ENCODE measurements at regions not wholly inside any gene's neighbourhood (a gene's known extent, or its start where the extent isn't known, plus 50 kb on each side); places are given as distances from the start of the nearest gene placed in this dataset.

DNA sequence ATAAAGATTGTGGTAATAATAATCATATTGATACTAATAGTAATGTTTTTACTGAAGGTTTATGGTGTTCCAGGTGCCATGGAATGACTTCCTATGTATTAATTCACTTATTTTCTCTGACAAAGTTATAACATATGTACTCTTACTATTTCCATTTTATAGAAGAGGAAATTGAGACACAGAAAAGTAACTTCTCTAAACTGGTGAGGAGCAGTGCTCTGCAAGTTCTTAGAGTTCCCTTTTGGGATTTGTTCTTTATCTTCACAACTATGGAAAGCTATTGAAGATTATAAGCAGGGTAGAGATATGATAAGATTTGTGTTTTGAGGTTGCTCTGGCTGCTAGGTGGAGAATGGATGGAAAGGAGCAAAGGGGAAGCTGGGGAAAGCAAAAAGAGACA lies 83.9 kb upstream of the OLFM4 start:
- Histone ChIP-seq H3K79me2 (ENCODE audit: insufficient read depth) (no peaks in the 10 kb centered on the region), H3K27me3 (replicated peaks; ENCODE audit: insufficient read depth) (no peaks in the 10 kb centered on the region), H4K20me1 (ENCODE audit: insufficient read depth) (no peaks in the 10 kb centered on the region), H3K4me1 (ENCODE audit: insufficient read depth) (no peaks in the 10 kb centered on the region), H3K36me3 (ENCODE audit: low read depth) (no peaks in the 10 kb centered on the region), H3K9me3 (ENCODE audit: low read depth) (no peaks in the 10 kb centered on the region), H3K9me2 (ENCODE audit: insufficient read depth) (no peaks in the 10 kb centered on the region), H3K27ac (no peak overlapping the region), H3F3A (ENCODE audit: insufficient read depth) (no peaks in the 10 kb centered on the region), H3K4me3 (no peak overlapping the region), H3K4me2 (ENCODE audit: unreplicated experiment) (no peak overlapping the region), H3K9ac (no peak overlapping the region), H2AFZ (no peak overlapping the region)
- in situ Hi-C loops (cut with MboI) = no loop called here
- DNase-seq = no peak
- TF ChIP-seq EZH2phosphoT487 (IDR thresholded peaks at IDR 0.05; ENCODE audit: insufficient read depth, low read depth) (no peak), EZH2 (IDR thresholded peaks at IDR 0.05; ENCODE audit: insufficient read depth, poor library complexity, severe bottlenecking) (no peak)

DNA sequence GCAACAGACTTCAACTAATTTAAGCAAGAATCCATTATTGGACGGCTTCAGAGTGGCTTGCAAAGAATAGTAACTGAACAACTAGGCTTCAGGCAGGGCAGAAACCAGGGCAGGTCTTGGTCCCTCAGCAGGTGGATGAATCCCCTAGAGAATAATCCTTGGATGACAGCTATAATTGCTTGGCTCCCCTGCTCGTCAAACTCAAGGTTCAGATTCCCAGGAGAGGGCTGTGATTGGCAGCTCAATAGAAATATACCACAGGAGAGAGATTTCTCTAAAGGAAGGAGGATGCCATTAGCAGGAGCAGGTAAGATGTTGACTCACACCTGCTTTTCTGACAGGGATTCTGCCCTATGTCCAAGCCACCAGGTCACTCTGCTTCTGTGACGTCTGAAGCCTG lies 89.6 kb upstream of the PCDH8 start:
- Histone ChIP-seq H2AFZ (no peak overlapping the region), H3K36me3 (ENCODE audit: low read depth) (no peaks in the 10 kb centered on the region), H3K9me2 (ENCODE audit: insufficient read depth) (no peaks in the 10 kb centered on the region), H3K9me3 (ENCODE audit: low read depth) (no peaks in the 10 kb centered on the region), H3K4me1 (ENCODE audit: insufficient read depth) (no peaks in the 10 kb centered on the region), H3K4me3 (no peak overlapping the region), H3K4me2 (ENCODE audit: unreplicated experiment) (no peak overlapping the region), H3K79me2 (ENCODE audit: insufficient read depth) (no peaks in the 10 kb centered on the region), H3F3A (ENCODE audit: insufficient read depth) (no peaks in the 10 kb centered on the region), H4K20me1 (ENCODE audit: insufficient read depth) (no peaks in the 10 kb centered on the region), H3K27ac (no peak overlapping the region), H3K9ac (no peak overlapping the region), H3K27me3 (replicated peaks; ENCODE audit: insufficient read depth) (no peaks in the 10 kb centered on the region)
- TF ChIP-seq EZH2phosphoT487 (IDR thresholded peaks at IDR 0.05; ENCODE audit: insufficient read depth, low read depth) = no peak
- TF ChIP-seq EZH2 (IDR thresholded peaks at IDR 0.05; ENCODE audit: insufficient read depth, poor library complexity, severe bottlenecking) = no peak
- no peak for DNase-seq
- 7 to 13% methylated on average over 3 of the region's 3 CpGs for WGBS, 2 experiments (ENCODE audit: low coverage in 1 of 2, low lambda C conversion rate in 2 of 2, missing lambda C conversion rate in 2 of 2)
- in situ Hi-C loops (cut with MboI) = no loop called here

DNA sequence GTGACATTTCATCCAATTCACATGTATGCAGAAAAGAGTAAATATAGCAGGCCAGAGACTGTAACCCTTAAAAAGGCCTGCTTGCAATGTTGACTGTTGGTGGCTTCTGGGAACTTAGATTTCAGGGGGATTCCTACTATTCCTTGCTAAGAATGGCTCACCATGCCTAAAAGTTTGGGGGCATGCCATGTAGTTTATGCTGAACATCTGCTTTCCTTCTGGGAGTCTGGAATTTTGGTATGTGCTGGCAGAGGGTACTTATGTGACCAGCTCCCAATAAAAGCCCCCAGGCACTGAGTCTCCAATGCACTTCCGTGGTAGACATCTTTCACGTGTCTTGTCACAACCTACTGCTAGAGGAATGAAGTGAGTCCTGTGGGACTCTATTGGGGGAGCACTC lies 88.4 kb upstream of the PCDH8 start:
- no peaks in the 10 kb centered on the region for H3K36me3 ChIP-seq (ENCODE audit: low read depth)
- H3K9me2 ChIP-seq (ENCODE audit: insufficient read depth) = no peaks in the 10 kb centered on the region
- no peaks in the 10 kb centered on the region for H3K27me3 ChIP-seq (replicated peaks; ENCODE audit: insufficient read depth)
- no peak overlapping the region for H2AFZ ChIP-seq
- no peaks in the 10 kb centered on the region for H3K9me3 ChIP-seq (ENCODE audit: low read depth)
- no peak overlapping the region for H3K4me3 ChIP-seq
- H3K27ac ChIP-seq = no peak overlapping the region
- H3K4me2 ChIP-seq (ENCODE audit: unreplicated experiment) = no peak overlapping the region
- DNase-seq = no peak
- H4K20me1 ChIP-seq (ENCODE audit: insufficient read depth) = no peaks in the 10 kb centered on the region
- no peaks in the 10 kb centered on the region for H3K4me1 ChIP-seq (ENCODE audit: insufficient read depth)
- in situ Hi-C loops (cut with MboI) = no loop called here
- TF ChIP-seq EZH2 (IDR thresholded peaks at IDR 0.05; ENCODE audit: insufficient read depth, poor library complexity, severe bottlenecking) (no peak), EZH2phosphoT487 (IDR thresholded peaks at IDR 0.05; ENCODE audit: insufficient read depth, low read depth) (no peak)
- H3F3A ChIP-seq (ENCODE audit: insufficient read depth) = no peaks in the 10 kb centered on the region
- no peaks in the 10 kb centered on the region for H3K79me2 ChIP-seq (ENCODE audit: insufficient read depth)
- WGBS, 2 experiments (ENCODE audit: low coverage in 1 of 2, low lambda C conversion rate in 2 of 2, missing lambda C conversion rate in 2 of 2) = 0 to 6% methylated on average over 2 of the region's 2 CpGs
- no peak overlapping the region for H3K9ac ChIP-seq

DNA sequence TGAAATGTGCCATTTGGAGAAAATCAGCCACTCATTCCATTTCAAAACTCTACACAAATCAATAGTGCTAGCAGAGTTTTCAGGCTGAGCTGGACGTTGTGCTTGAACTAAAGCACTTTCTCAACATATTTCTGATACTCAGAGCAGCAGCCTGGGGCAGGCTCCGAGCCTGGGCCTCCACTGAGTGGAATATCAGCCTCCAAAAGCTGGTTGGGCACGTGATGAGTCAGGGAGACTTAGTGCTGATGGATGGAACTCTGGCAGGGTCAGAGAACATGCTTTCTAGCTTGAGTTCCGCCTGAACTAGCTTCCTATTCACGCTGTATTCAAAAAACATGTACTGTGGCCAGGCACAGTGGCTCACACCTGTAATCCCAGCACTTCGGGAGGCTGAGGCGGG lies 85.8 kb upstream of the PCDH8 start:
- H4K20me1 ChIP-seq (ENCODE audit: insufficient read depth) = no peaks in the 10 kb centered on the region
- no peak overlapping the region for H3K27ac ChIP-seq
- H3K4me1 ChIP-seq (ENCODE audit: insufficient read depth) = no peaks in the 10 kb centered on the region
- no peak overlapping the region for H2AFZ ChIP-seq
- no peaks in the 10 kb centered on the region for H3K27me3 ChIP-seq (replicated peaks; ENCODE audit: insufficient read depth)
- no peak for TF ChIP-seq EZH2 (IDR thresholded peaks at IDR 0.05; ENCODE audit: insufficient read depth, poor library complexity, severe bottlenecking)
- no peak for TF ChIP-seq EZH2phosphoT487 (IDR thresholded peaks at IDR 0.05; ENCODE audit: insufficient read depth, low read depth)
- no peaks in the 10 kb centered on the region for H3K9me3 ChIP-seq (ENCODE audit: low read depth)
- 21 to 24% methylated on average over 7 of the region's 7 CpGs for WGBS, 2 experiments (ENCODE audit: low coverage in 1 of 2, low lambda C conversion rate in 2 of 2, missing lambda C conversion rate in 2 of 2)
- H3K36me3 ChIP-seq (ENCODE audit: low read depth) = no peaks in the 10 kb centered on the region
- no peak overlapping the region for H3K4me3 ChIP-seq
- no peaks in the 10 kb centered on the region for H3F3A ChIP-seq (ENCODE audit: insufficient read depth)
- in situ Hi-C loops (cut with MboI) = no loop called here
- no peak for DNase-seq
- no peaks in the 10 kb centered on the region for H3K9me2 ChIP-seq (ENCODE audit: insufficient read depth)
- H3K4me2 ChIP-seq (ENCODE audit: unreplicated experiment) = no peak overlapping the region
- no peaks in the 10 kb centered on the region for H3K79me2 ChIP-seq (ENCODE audit: insufficient read depth)
- no peak overlapping the region for H3K9ac ChIP-seq

DNA sequence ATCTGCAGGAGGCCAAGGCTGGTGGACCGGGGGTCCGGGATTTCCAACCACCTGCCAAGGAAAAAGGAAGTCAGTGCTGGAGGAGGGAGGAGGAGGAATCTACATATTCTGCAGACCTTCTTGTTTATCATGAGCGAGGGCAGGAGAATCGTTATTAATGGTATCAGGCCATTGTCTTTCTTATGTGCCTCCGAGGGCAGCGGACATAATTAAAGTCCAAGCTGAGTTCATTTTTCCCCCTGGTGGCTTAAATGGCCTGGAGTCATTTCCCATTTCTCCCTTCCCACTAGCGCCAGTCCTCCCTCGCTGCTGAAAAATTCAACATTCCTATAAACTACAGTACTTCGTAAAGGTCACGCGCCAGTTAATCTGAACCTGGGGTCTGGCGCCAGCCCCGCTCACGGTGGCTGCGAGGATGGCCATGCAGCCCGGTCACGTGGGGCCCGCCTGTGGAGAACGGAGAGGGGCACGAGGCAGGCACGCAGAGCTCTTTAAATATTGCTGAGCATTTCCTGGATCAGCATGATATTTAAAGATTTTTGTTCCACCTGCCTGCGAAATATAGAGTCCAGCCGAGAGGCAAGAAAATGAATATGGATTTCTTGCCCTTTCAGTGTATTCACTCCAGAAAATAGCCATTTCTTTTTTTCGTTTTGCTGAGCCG lies 85.2 kb upstream of the PCDH8 start:
- no peaks in the 10 kb centered on the region for H4K20me1 ChIP-seq (ENCODE audit: insufficient read depth)
- in situ Hi-C loops (cut with MboI) = no loop called here
- 58% methylated on average over 25 of the region's 25 CpGs for WGBS, 2 experiments (ENCODE audit: low coverage in 1 of 2, low lambda C conversion rate in 2 of 2, missing lambda C conversion rate in 2 of 2)

More for the DNA sequence above, 85.2 kb upstream of the PCDH8 start:
- H3F3A ChIP-seq (ENCODE audit: insufficient read depth) = no peaks in the 10 kb centered on the region
- no peaks in the 10 kb centered on the region for H3K4me1 ChIP-seq (ENCODE audit: insufficient read depth)
- H3K27ac ChIP-seq = no peak overlapping the region
- H2AFZ ChIP-seq = no peak overlapping the region
- H3K4me2 ChIP-seq (ENCODE audit: unreplicated experiment) = no peak overlapping the region
- no peak overlapping the region for H3K4me3 ChIP-seq
- TF ChIP-seq EZH2 (IDR thresholded peaks at IDR 0.05; ENCODE audit: insufficient read depth, poor library complexity, severe bottlenecking) (no peak), EZH2phosphoT487 (IDR thresholded peaks at IDR 0.05; ENCODE audit: insufficient read depth, low read depth) (no peak)
- no peak for DNase-seq
- H3K79me2 ChIP-seq (ENCODE audit: insufficient read depth) = no peaks in the 10 kb centered on the region
- no peaks in the 10 kb centered on the region for H3K36me3 ChIP-seq (ENCODE audit: low read depth)
- no peaks in the 10 kb centered on the region for H3K9me2 ChIP-seq (ENCODE audit: insufficient read depth)
- H3K9me3 ChIP-seq (ENCODE audit: low read depth) = no peaks in the 10 kb centered on the region
- no peaks in the 10 kb centered on the region for H3K27me3 ChIP-seq (replicated peaks; ENCODE audit: insufficient read depth)
- no peak overlapping the region for H3K9ac ChIP-seq

All from GM23248 (cell line).